H1 (cell line): ENCODE measurements at regions not wholly inside any gene's neighbourhood (a gene's known extent, or its start where the extent isn't known, plus 50 kb on each side); places are given as distances from the start of the nearest gene placed in this dataset.
A peak's percentile ranks its signal among the peaks of the same experiment; 100 is the strongest.

ENCODE experiments used
- CTCF ChIA-PET: fragments of 300-600 bp; sonication (Branson Sonifier 250); formaldehyde crosslinking; loops from one replicate; lab custom pipeline; 2021; ENCODE audit not compliant: partially characterized antibody; lab: Charles Lee
- POLR2A ChIA-PET: fragments of 300-600 bp; sonication (Branson Sonifier 250); formaldehyde crosslinking; loops from one replicate; lab custom pipeline; 2021; ENCODE audit warnings: inconsistent platforms; ENCODE audit not compliant: partially characterized antibody; lab: Charles Lee
- DNase-seq, 2 experiments: peaks; one replicate each; pipeline versions ENCODE4 v3.0.0 to v3.0.0-alpha.2; 2010 to 2022; ENCODE audit warnings: low spot score in 2 of 2, low read depth in 1 of 2, mixed read lengths in 1 of 2
- FAIRE-seq: peaks from 2 replicates; lab custom pipeline; 2011; peaks lifted over from hg19 to GRCh38; lab: Jason Lieb, UNC
- H2AFZ ChIP-seq: 2 replicates; pipeline ENCODE4 v1.8.1; 2012; ENCODE audit warnings: low read length, inconsistent platforms
- H2AK5ac ChIP-seq: 2 replicates; pipeline ENCODE4 v1.6.1; 2013; ENCODE audit warnings: low read depth, low read length
- H2BK120ac ChIP-seq: replicated peaks from 2 replicates; pipeline ENCODE3; 2013; ENCODE audit warnings: low read depth, low read length, inconsistent platforms
- H2BK12ac ChIP-seq: 2 replicates; pipeline ENCODE4 v1.6.1; 2013; ENCODE audit warnings: low read depth, low read length
- H2BK15ac ChIP-seq: 2 replicates; pipeline ENCODE4 v1.6.1; 2013; ENCODE audit warnings: low read length
- H2BK20ac ChIP-seq: 2 replicates; pipeline ENCODE4 v1.6.1; 2013; ENCODE audit warnings: low read length
- H2BK5ac ChIP-seq: 2 replicates; pipeline ENCODE4 v1.6.1; 2013; ENCODE audit warnings: low read depth, low read length
- H3K14ac ChIP-seq: 2 replicates; pipeline ENCODE4 v1.6.1; 2013; ENCODE audit warnings: inconsistent platforms; ENCODE audit not compliant: insufficient read length
- H3K18ac ChIP-seq: 2 replicates; pipeline ENCODE4 v1.6.1; 2013; ENCODE audit warnings: low read length; ENCODE audit errors: extremely low read depth
- H3K23ac ChIP-seq: 2 replicates; pipeline ENCODE4 v1.6.1; 2013; ENCODE audit warnings: inconsistent platforms; ENCODE audit not compliant: insufficient read length
- H3K23me2 ChIP-seq: 2 replicates; pipeline ENCODE4 v1.6.1; 2013; ENCODE audit warnings: low read depth, low read length
- H3K27ac ChIP-seq: 2 replicates; pipeline ENCODE4 v1.6.1; 2011; ENCODE audit warnings: low read depth, low read length, inconsistent platforms
- H3K27me3 ChIP-seq, 4 experiments: replicated peaks in 1 of 4; 1 replicate in 1 of 4; 2 replicates in 3 of 4; pipeline versions ENCODE4 v1.6.1 to v1.8.1; 2011 to 2013; ENCODE audit warnings: low read length in 3 of 4, mild to moderate bottlenecking in 3 of 4, inconsistent platforms in 2 of 4, mixed read lengths in 2 of 4, moderate library complexity in 1 of 4; ENCODE audit not compliant: control insufficient read depth in 3 of 4, insufficient read depth in 3 of 4; ENCODE audit errors: extremely low read depth in 1 of 4
- H3K36me3 ChIP-seq, 4 experiments: 2 replicates each; pipeline versions ENCODE4 v1.6.1 to v1.8.1; 2011 to 2013; ENCODE audit warnings: mild to moderate bottlenecking in 4 of 4, low read length in 3 of 4, moderate library complexity in 2 of 4, control low read depth in 1 of 4, inconsistent platforms in 1 of 4; ENCODE audit not compliant: insufficient read depth in 4 of 4, control insufficient read depth in 2 of 4
- H3K4ac ChIP-seq: replicated peaks from 2 replicates; pipeline ENCODE3; 2013; ENCODE audit warnings: low read length, low read depth, mixed read lengths, inconsistent platforms; ENCODE audit not compliant: insufficient read length
- H3K4me1 ChIP-seq, 4 experiments: replicated peaks in 1 of 4; 1 replicate in 1 of 4; 2 replicates in 3 of 4; pipeline versions ENCODE4 v1.6.1 to v1.8.1; 2011 to 2013; ENCODE audit warnings: low read length in 3 of 4, inconsistent platforms in 2 of 4, mixed read lengths in 1 of 4; ENCODE audit not compliant: insufficient read depth in 4 of 4, control insufficient read depth in 3 of 4
- H3K4me2 ChIP-seq, 2 experiments: 2 replicates each; pipeline versions ENCODE4 v1.6.1 to v1.8.1; 2011 to 2013; ENCODE audit warnings: low read depth in 2 of 2, low read length in 2 of 2, control low read depth in 1 of 2, inconsistent platforms in 1 of 2, mild to moderate bottlenecking in 1 of 2; ENCODE audit not compliant: insufficient read depth in 1 of 2
- H3K4me3 ChIP-seq, 4 experiments: fragments of 200-600, 300-600 bp in 1 of 4; sonication (generic), shearing (Covaris generic), sonication (Bioruptor Twin) in 1 of 4; 2 replicates each; pipeline versions ENCODE4 v1.5.1 to v1.8.1; 2011 to 2016; ENCODE audit warnings: low read length in 4 of 4, low read depth in 3 of 4, control low read depth in 2 of 4, inconsistent platforms in 2 of 4, mild to moderate bottlenecking in 2 of 4, mixed read lengths in 1 of 4, moderate library complexity in 1 of 4; ENCODE audit not compliant: insufficient read depth in 2 of 4; ENCODE audit errors: extremely low read depth in 1 of 4
- H3K56ac ChIP-seq: replicated peaks from 2 replicates; pipeline ENCODE3; 2013; ENCODE audit warnings: low read depth, mild to moderate bottlenecking, mixed read lengths, low read length, inconsistent platforms; ENCODE audit not compliant: insufficient read length
- H3K79me1 ChIP-seq: 2 replicates; pipeline ENCODE4 v1.6.1; 2013; ENCODE audit warnings: low read depth, low read length, control low read depth
- H3K79me2 ChIP-seq, 2 experiments: 2 replicates each; pipeline versions ENCODE4 v1.6.1 to v1.8.1; 2012 to 2013; ENCODE audit warnings: low read length in 2 of 2, mild to moderate bottlenecking in 2 of 2, inconsistent platforms in 1 of 2; ENCODE audit not compliant: insufficient read depth in 2 of 2, control insufficient read depth in 1 of 2
- H3K9ac ChIP-seq, 4 experiments: replicated peaks in 1 of 4; 1 replicate in 1 of 4; 2 replicates in 3 of 4; pipeline versions ENCODE4 v1.6.1 to v1.8.1; 2011 to 2013; ENCODE audit warnings: low read depth in 3 of 4, low read length in 3 of 4, control low read depth in 2 of 4, mild to moderate bottlenecking in 2 of 4, moderate library complexity in 2 of 4, inconsistent platforms in 1 of 4; ENCODE audit errors: extremely low read depth in 1 of 4
- H3K9me3 ChIP-seq, 2 experiments: 2 replicates each; pipeline versions ENCODE4 v1.6.1 to v1.8.1; 2012 to 2013; ENCODE audit warnings: mild to moderate bottlenecking in 2 of 2, moderate library complexity in 2 of 2, control low read depth in 1 of 2, inconsistent platforms in 1 of 2, low read depth in 1 of 2, low read length in 1 of 2, mixed read lengths in 1 of 2; ENCODE audit not compliant: insufficient read depth in 2 of 2
- H4K20me1 ChIP-seq, 2 experiments: replicated peaks in 1 of 2; 2 replicates each; pipeline versions ENCODE3 to v1.8.1; 2011 to 2013; ENCODE audit warnings: inconsistent platforms in 2 of 2, low read length in 2 of 2, mild to moderate bottlenecking in 1 of 2; ENCODE audit not compliant: insufficient read depth in 2 of 2, control insufficient read depth in 1 of 2
- H4K5ac ChIP-seq: 2 replicates; pipeline ENCODE4 v1.6.1; 2013; ENCODE audit warnings: low read length, low read depth, mixed read lengths, inconsistent platforms; ENCODE audit not compliant: insufficient read length
- H4K8ac ChIP-seq: 2 replicates; pipeline ENCODE4 v1.8.0; 2013; ENCODE audit warnings: mild to moderate bottlenecking, moderate library complexity, low read length, inconsistent platforms; ENCODE audit not compliant: insufficient read depth; ENCODE audit errors: extremely low read depth
- H4K91ac ChIP-seq: replicated peaks from 2 replicates; pipeline ENCODE3; 2013; ENCODE audit warnings: low read length, mixed read lengths, inconsistent platforms; ENCODE audit not compliant: insufficient read length
- EGR1 ChIP-seq: IDR thresholded peaks from 2 replicates; pipeline ENCODE4 v1.6.1; 2011; ENCODE audit warnings: low read depth, low read length, borderline replicate concordance
- EP300 ChIP-seq, 2 experiments: IDR thresholded peaks; 1 replicate in 1 of 2; 2 replicates in 1 of 2; pipeline ENCODE4 v1.6.1; 2011 to 2012; ENCODE audit warnings: low read depth in 2 of 2, low read length in 2 of 2, mild to moderate bottlenecking in 2 of 2, borderline replicate concordance in 1 of 2, inconsistent platforms in 1 of 2, moderate library complexity in 1 of 2
- HDAC2 ChIP-seq, 2 experiments: fragments of 300-600 bp in 1 of 2; sonication (generic) in 1 of 2; IDR thresholded peaks; 2 replicates each; pipeline ENCODE4 v1.6.1; 2011 to 2012; ENCODE audit warnings: low read depth in 2 of 2, low read length in 2 of 2, mild to moderate bottlenecking in 2 of 2, moderate library complexity in 2 of 2, borderline replicate concordance in 1 of 2, inconsistent platforms in 1 of 2
- JUN ChIP-seq: IDR thresholded peaks from 2 replicates; pipeline ENCODE4 v1.6.1; 2011; ENCODE audit warnings: low read depth, mild to moderate bottlenecking, improper control_type of control experiment, low read length
- NANOG ChIP-seq: IDR thresholded peaks from 2 replicates; pipeline ENCODE4 v1.6.1; 2011; ENCODE audit warnings: low read length, low read depth, mild to moderate bottlenecking, inconsistent platforms; ENCODE audit not compliant: insufficient read depth, poor library complexity, severe bottlenecking
- RBBP5 ChIP-seq: IDR thresholded peaks from 2 replicates; pipeline ENCODE4 v1.7.1; 2012; ENCODE audit warnings: low read depth, mild to moderate bottlenecking, inconsistent platforms, low read length, moderate library complexity, borderline replicate concordance
- SAP30 ChIP-seq: fragments of 300-600 bp; sonication (generic); IDR thresholded peaks from 2 replicates; pipeline ENCODE4 v1.7.1; 2012; ENCODE audit warnings: low read length, moderate library complexity, mild to moderate bottlenecking, inconsistent platforms; ENCODE audit not compliant: insufficient read depth, insufficient replicate concordance
- SIRT6 ChIP-seq: IDR thresholded peaks from one replicate; pipeline ENCODE4 v1.7.1; 2012; ENCODE audit warnings: low read length, inconsistent platforms
- TAF7 ChIP-seq: optimal IDR thresholded peaks from 2 replicates; pipeline ENCODE3; 2011; ENCODE audit warnings: low read depth, mild to moderate bottlenecking, inconsistent platforms, low read length, moderate library complexity, borderline replicate concordance
- ZNF274 ChIP-seq: IDR thresholded peaks from 2 replicates; pipeline ENCODE4 v1.7.0; 2012; ENCODE audit warnings: low read length, borderline replicate concordance; ENCODE audit errors: extremely low read depth
- WGBS, 2 experiments: shearing (Covaris generic) in 1 of 2; methylation state at CpG; one replicate each; pipeline versions ENCODE4 v1.1.6 to v1.1.7; 2013 to 2015; ENCODE audit warnings: low lambda C conversion rate in 2 of 2, mixed read lengths in 2 of 2, inconsistent platforms in 1 of 2, low coverage in 1 of 2, missing lambda C conversion rate in 1 of 2; ENCODE audit not compliant: insufficient replicate concordance in 2 of 2, insufficient coverage in 1 of 2, insufficient read length in 1 of 2; ENCODE audit errors: extremely low coverage in 1 of 2, missing lambda C conversion rate in 1 of 2; 5-methylcytosine and 5-hydroxymethylcytosine counted together

- Histone ChIP-seq H2BK15ac (0 out of 2 replicates have a peak overlapping the region, but pooled peaks have one; percentile 4), H3K4me1 (peaks cover 12 to 34% (median 23%) of the 10 kb centered on the region in 4 experiments), H3K4me2 (peak overlapping the region in 1 of 2 experiments; percentile 26; a peak in 1 of 4 replicates), H4K8ac (no peak overlapping the region), H3K79me1 (no peaks in the 10 kb centered on the region), H3K9ac (no peak overlapping the region), H4K20me1 (no peaks in the 10 kb centered on the region), H3K56ac (no peak overlapping the region), H3K36me3 (no peaks in the 10 kb centered on the region), H2BK5ac (peak overlapping the region; percentile 94; the same call in 1 of the 2 replicates), H2BK120ac (peak overlapping the region; percentile 40), H3K4ac (no peak overlapping the region), H3K9me3 (no peaks in the 10 kb centered on the region), H3K23me2 (no peaks in the 10 kb centered on the region; the same call in 1 of the 2 replicates), H3K14ac (no peak overlapping the region), H4K91ac (peak overlapping the region; percentile 60), H2BK12ac (peak overlapping the region; percentile 96), H3K79me2 (no peaks in the 10 kb centered on the region), H2BK20ac (peak overlapping the region; percentile 94), H4K5ac (peak overlapping the region; percentile 1), H2AFZ (no peak overlapping the region), H3K27me3 (no peaks in the 10 kb centered on the region; a peak in 1 of 7 replicates), H3K27ac (no peak overlapping the region), H3K4me3 (no peak overlapping the region), H3K18ac (peak overlapping the region; percentile 88), H2AK5ac (peak overlapping the region; percentile 93; the same call in 1 of the 2 replicates), H3K23ac (no peak overlapping the region)
- ChIA-PET CTCF (interaction anchor here (0.5 to 1.3 kb wide), 9 partner anchors 13 to 333 kb away, joined by 3 to 4 read pairs (median 3); partner anchors contain the start of gene PTPRU), POLR2A (interaction anchor here (0.6 to 1.5 kb wide), 3 partner anchors 8 to 1464 kb away, joined by 3 to 4 read pairs (median 3); no protein-coding TSS in a partner anchor)
- DNase-seq (peak in 1 of 2 experiments; percentile 41), FAIRE-seq (no peak)
- 75% methylated on average over 12 of the region's 12 CpGs; no CpG with 5 or more reads in 1 of the 2 experiments for WGBS, 2 experiments
- TF ChIP-seq EP300 (IDR thresholded peaks at IDR 0.05; ENCODE audit: borderline replicate concordance in 1 of 2, low read depth in 2 of 2, low read length in 2 of 2) (no peak), JUN (no peak), RBBP5 (no peak), TAF7 (no peak), EGR1 (no peak), HDAC2 (IDR thresholded peaks at IDR 0.05; ENCODE audit: borderline replicate concordance in 1 of 2, low read depth in 2 of 2, low read length in 2 of 2) (no peak), SAP30 (no peak), NANOG (no peak), ZNF274 (no peak), SIRT6 (no peak)
Measured at GRCh38 chr1:29502911-29503840, 266.9 kb downstream of the PTPRU start.
